ENCODE measurements at regions not wholly inside any gene's neighbourhood (a gene's known extent, or its start where the extent isn't known, plus 50 kb on each side); places are given as distances from the start of the nearest gene placed in this dataset.

DNA sequence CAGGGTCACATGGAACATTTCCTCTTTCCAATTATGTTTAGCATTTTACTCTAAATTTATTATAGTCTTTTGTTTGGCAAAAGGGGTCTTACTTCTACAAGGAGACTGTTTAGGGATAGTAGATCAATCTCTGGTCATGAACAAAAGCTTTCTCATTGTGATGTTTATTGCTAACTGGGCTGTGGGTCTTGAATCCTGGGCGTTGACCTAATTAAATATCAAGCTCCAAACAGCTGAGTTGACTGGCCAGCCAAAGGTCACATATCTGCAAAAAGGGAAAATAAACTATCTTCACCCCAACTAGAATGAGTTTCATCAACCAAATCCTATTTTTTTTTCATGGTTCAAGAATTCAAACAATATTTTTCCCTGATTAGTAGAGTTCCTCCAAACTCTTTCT is 245.4 kb upstream of the TUT7 start:
- WGBS, 3 donors, result 43 to 48% (median 47%) methylated on average over 1 of the region's 1 CpG
- Histone ChIP-seq H3K27ac (no peak overlapping the region), H3K27me3 (ENCODE audit: insufficient read depth in 3 of 3, low read length in 2 of 3) (no peaks in the 10 kb centered on the region), H3K4me1 (no peaks in the 10 kb centered on the region), H3K9me3 (no peaks in the 10 kb centered on the region), H3K4me3 (no peak overlapping the region), H3K36me3 (ENCODE audit: insufficient read depth in 1 of 2, low read depth in 1 of 2) (no peaks in the 10 kb centered on the region)
- DNase-seq (no peak), ATAC-seq (no peak)
- intact Hi-C loops (cut with DNase I), result no loop called here
- TF ChIP-seq, protein P1, sequence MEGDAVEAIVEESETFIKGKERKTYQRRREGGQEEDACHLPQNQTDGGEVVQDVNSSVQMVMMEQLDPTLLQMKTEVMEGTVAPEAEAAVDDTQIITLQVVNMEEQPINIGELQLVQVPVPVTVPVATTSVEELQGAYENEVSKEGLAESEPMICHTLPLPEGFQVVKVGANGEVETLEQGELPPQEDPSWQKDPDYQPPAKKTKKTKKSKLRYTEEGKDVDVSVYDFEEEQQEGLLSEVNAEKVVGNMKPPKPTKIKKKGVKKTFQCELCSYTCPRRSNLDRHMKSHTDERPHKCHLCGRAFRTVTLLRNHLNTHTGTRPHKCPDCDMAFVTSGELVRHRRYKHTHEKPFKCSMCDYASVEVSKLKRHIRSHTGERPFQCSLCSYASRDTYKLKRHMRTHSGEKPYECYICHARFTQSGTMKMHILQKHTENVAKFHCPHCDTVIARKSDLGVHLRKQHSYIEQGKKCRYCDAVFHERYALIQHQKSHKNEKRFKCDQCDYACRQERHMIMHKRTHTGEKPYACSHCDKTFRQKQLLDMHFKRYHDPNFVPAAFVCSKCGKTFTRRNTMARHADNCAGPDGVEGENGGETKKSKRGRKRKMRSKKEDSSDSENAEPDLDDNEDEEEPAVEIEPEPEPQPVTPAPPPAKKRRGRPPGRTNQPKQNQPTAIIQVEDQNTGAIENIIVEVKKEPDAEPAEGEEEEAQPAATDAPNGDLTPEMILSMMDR (IDR thresholded peaks at IDR 0.05), result no peak

DNA sequence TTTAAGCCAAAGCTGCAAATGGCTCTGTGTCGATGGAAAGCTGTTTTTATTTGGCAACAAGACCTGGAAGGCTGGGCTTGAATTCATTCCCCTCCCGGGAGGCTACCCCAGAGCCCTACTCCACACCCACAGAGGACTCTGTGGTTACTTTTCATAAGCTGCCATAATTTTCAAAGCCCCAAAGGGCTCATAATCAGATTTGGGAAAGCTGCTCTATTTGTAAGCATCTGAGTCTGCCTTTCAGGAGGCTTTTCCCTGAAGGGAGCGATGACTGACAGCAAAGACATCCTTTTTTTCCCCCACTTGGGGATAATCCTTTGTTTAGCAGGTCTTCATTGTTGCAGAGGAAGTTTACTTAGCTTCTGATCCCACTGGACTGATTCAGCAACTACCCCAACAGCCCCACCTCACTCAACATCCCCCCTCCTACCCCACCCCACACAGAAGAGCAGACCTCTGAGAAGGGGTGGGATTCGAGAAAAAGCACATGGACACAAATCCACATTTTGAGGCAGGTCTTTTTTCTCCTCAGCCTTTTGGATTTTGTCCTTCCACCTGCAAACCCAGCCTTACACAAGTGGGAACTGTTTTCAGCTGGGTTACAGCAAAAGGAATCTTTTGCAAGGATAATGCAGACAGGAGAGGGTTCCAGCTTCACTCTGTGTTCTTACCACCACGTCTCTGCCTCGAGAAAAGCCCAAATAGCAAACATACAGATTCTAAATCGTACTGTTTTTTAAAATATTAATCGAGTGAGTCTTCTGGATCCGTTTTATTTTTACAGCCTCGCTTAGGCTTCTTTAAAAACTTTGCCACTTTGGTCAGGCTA is 244.4 kb upstream of the TUT7 start:
- no peaks in the 10 kb centered on the region for H3K36me3 ChIP-seq (ENCODE audit: insufficient read depth in 1 of 2, low read depth in 1 of 2)
- TF ChIP-seq, protein P1 (IDR thresholded peaks at IDR 0.05), result no peak
- ATAC-seq, result peak in 2 of 4 donors; percentile 39 to 58
- H3K4me1 ChIP-seq, result no peaks in the 10 kb centered on the region
- no peak overlapping the region for H3K4me3 ChIP-seq
- H3K27ac ChIP-seq, result no peak overlapping the region
- no peaks in the 10 kb centered on the region for H3K27me3 ChIP-seq (ENCODE audit: insufficient read depth in 3 of 3, low read length in 2 of 3)
- WGBS, 3 donors, result 37 to 53% (median 45%) methylated on average over 10 of the region's 10 CpGs
- no peak for DNase-seq
- intact Hi-C loops (cut with DNase I), result no loop called here
- H3K9me3 ChIP-seq, result no peaks in the 10 kb centered on the region

DNA sequence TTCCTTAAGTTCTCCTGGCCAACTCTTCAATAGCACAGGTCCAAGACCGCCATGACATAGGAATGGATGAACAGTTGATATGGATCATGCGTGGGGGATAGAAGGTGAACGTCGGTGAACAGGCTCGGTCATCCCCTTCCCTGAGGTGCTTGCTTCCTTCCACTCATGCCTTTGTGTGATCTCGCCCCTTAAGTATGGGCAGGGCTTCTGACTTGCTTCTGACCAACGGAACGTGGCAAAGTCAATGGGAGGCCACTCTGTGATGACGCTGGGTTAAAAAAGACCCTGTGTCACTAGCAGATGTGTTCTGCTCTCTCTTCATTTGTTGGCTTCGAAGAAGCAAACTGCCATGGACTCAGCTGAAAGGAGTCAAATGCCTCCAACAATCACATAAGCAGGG is 240.5 kb upstream of the TUT7 start:
- TF ChIP-seq, protein P1 (IDR thresholded peaks at IDR 0.05), result no peak
- no peak overlapping the region for H3K27ac ChIP-seq
- no peaks in the 10 kb centered on the region for H3K27me3 ChIP-seq (ENCODE audit: insufficient read depth in 3 of 3, low read length in 2 of 3)
- H3K4me1 ChIP-seq, result no peaks in the 10 kb centered on the region
- no peaks in the 10 kb centered on the region for H3K36me3 ChIP-seq (ENCODE audit: insufficient read depth in 1 of 2, low read depth in 1 of 2)
- intact Hi-C loops (cut with DNase I), result no loop called here
- ATAC-seq, result no peak
- no peak overlapping the region for H3K4me3 ChIP-seq
- no peak for DNase-seq
- 84 to 95% (median 90%) methylated on average over 10 of the region's 10 CpGs for WGBS, 3 donors
- no peaks in the 10 kb centered on the region for H3K9me3 ChIP-seq

DNA sequence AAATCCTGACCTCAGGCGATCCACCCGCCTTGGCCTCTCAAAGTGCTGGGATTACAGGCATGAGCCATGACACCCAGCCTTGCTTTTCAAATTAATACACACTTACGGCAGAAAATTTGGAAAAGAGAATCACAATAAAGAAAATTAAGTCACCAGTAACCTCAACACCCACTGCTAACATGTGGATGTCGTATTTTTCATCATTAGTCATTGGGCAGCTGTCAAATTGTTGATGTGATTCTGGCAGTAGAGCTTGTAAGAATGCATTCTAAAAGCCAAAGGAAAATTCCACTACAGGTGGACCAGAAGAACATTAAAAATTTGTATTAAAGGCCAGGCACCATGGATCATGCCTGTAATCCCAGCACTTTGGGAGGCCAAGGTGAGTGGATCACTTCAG is 237.3 kb upstream of the TUT7 start:
- Histone ChIP-seq H3K36me3 (ENCODE audit: insufficient read depth in 1 of 2, low read depth in 1 of 2) (no peaks in the 10 kb centered on the region), H3K9me3 (no peaks in the 10 kb centered on the region), H3K27ac (no peak overlapping the region), H3K27me3 (ENCODE audit: insufficient read depth in 3 of 3, low read length in 2 of 3) (no peaks in the 10 kb centered on the region), H3K4me3 (no peak overlapping the region), H3K4me1 (no peaks in the 10 kb centered on the region)
- DNase-seq, result no peak
- no peak for ATAC-seq
- intact Hi-C loops (cut with DNase I), result no loop called here
- TF ChIP-seq, protein P1 (IDR thresholded peaks at IDR 0.05), result no peak
- WGBS, 3 donors, result 44 to 62% (median 53%) methylated on average over 4 of the region's 4 CpGs

DNA sequence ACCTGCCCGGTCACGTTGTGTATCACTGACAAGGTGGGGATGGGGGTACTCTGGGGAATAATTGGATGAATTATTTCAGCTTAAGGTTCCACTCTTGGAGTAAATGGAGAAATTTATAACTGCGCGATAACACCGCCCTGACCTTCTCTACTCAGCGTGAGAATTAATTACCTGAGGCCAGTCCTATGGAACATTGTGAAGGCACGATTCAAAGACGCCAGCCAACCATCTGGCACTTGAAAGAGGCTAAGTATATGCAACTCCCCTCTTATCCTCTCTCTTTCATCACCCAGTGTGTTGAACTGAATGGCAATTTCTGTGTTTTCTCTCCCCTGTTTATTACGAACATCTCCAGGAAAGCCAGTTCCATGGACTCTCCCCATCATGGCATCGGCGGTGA is 235.5 kb upstream of the TUT7 start:
- intact Hi-C loops (cut with DNase I), result no loop called here
- WGBS, 3 donors, result 96 to 97% (median 96%) methylated on average over 11 of the region's 11 CpGs
- no peak for ATAC-seq
- Histone ChIP-seq H3K36me3 (ENCODE audit: insufficient read depth in 1 of 2, low read depth in 1 of 2) (no peaks in the 10 kb centered on the region), H3K27ac (no peak overlapping the region), H3K27me3 (ENCODE audit: insufficient read depth in 3 of 3, low read length in 2 of 3) (no peaks in the 10 kb centered on the region), H3K4me3 (no peak overlapping the region), H3K4me1 (no peaks in the 10 kb centered on the region), H3K9me3 (no peaks in the 10 kb centered on the region)
- TF ChIP-seq, protein P1 (IDR thresholded peaks at IDR 0.05), result no peak
- DNase-seq, result no peak
